ENCODE measurements at regions not wholly inside any gene's neighbourhood (a gene's known extent, or its start where the extent isn't known, plus 50 kb on each side); places are given as distances from the start of the nearest gene placed in this dataset.
"Not testable (repeated sequence)": the region's sequence is repeated elsewhere in the genome, so short reads cannot be mapped to it uniquely, and the experiment has no call there.

DNA sequence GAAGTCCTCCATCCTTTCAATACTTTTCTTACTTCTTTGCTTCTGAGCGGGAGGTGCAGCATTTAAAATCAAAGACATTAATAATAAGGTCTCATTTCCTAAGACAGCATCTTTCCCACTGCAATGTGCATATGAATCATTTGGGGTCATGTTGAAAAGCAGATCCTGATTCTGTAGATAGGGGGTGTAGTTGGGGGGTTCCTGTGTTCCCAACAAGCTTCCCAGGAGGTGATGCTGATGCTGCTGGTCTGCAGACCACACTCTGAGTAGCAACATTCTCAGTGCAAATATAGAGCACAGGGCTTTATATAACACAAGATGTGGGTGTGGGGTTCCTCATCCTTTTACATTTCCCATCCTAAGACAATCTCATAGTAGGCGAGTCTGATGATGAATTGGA, 126.5 kb upstream of the PALM2AKAP2 start:
- DNase-seq (ENCODE audit: low read depth in 4 of 4, low spot score in 2 of 4): no peak

DNA sequence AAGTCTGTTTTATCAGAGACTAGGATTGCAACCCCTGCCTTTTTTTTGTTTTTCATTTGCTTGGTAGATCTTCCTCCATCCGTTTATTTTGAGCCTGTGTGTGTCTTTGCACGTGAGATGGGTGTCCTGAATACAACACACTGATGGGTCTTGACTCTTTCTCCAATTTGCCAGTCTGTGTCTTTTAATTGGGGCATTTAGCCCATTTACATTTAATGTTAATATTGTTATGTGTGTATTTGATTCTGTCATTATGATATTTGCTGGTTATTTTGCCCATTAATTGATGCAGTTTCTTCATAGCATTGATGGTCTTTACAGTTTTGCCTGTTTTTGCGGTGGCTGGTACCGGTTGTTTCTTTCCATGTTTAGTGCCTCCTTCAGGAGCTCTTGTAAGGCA, 116.0 kb upstream of the PALM2AKAP2 start:
- DNase-seq (ENCODE audit: low read depth in 4 of 4, low spot score in 2 of 4): not testable (repeated sequence)

DNA sequence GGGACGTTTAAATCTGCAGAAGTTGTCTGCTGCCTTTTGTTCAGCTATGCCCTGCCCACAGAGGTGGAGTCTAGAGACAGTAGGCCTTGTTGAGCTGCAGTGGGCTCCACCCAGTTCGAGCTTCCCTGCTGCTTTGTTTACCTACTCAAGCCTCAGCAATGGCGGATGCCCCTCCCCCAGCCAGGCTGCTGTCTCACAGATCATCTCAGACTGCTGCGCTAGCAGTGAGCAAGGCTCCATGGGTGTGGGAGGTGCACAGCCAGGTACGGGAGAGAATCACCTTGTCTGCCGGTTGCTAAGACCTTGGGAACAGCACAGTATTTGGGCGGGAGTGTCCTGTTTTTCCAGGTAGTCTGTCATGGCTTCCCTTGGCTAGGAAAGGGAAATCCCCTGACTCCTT, 114.3 kb upstream of the PALM2AKAP2 start:
- DNase-seq (ENCODE audit: low read depth in 4 of 4, low spot score in 2 of 4): not testable (repeated sequence)

DNA sequence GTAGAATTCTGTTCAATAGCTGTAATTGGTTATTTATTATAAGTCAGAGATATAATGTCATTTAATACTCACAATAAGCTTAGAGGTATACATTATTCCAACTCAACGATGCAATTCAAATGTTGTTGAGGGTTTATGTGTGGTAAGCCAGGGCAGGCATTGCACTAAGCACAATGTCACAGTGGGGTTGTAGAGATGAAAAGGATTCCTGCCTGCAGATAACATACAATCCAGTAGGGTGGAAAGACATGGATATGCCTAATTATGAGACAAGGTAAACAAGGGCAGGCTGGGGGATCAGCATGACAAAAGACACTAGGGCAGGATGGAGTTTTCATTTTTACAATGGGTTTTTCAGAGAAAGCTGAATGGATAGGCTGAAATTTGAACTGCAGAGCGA, 98.7 kb upstream of the PALM2AKAP2 start:
- DNase-seq (ENCODE audit: low read depth in 4 of 4, low spot score in 2 of 4): no peak

DNA sequence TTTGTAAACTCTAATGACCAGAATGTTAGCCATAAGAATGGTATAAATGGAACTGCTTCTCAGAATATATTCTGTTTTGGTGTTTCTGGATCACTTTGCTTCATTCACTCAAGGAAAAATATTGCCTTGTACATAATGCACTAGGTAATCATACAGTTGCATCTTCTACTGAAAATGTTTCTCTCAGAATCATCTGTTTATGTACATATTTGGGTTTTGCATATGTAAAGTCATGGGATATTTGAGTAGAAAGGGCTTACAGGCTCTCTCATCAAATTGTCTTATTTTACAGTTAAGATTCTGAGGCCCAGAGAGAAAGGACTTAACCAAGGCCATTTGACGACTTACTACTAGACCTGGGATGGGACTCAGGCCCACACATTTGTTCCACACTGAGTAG, 97.8 kb upstream of the PALM2AKAP2 start:
- no peak for DNase-seq (ENCODE audit: low read depth in 4 of 4, low spot score in 2 of 4)

DNA sequence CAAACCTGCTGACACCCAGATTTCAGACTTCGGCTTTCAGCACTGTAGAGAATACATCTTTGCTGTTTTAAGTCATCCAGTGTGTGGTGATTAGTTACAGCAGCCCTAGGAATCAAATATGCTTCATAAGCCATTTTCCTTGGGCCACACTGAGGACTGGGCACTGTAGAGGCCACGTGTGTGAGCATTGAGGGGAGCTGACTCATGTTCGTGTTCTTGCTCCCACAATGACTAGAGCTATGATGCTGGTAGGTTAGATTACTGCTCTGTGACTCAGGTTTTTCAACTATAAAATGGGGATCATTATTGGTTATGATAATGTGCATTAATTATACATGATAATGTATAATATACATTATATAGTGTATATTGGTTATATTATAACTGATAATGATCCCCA, 96.5 kb upstream of the PALM2AKAP2 start:
- no peak for DNase-seq (ENCODE audit: low read depth in 4 of 4, low spot score in 2 of 4)

DNA sequence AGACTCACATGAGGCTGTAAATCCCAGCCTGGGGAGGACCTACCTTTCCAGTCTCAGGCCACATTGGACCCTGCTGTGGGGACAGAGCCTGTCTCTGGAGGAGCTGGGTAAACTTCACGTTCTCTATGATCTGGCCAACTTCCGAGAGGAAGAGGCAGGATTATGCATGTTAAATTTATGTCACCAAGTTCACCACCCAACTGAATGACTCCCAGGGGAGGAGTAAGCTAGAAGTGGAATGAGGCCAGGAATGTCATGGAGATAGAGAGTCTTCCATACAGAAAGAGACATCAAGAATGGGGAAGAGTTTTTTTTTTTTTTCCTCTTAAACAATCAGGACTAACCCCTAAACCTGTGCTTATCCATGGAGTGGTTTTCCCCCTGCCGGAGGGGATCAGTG, 90.3 kb upstream of the PALM2AKAP2 start:
- no peak for DNase-seq (ENCODE audit: low read depth in 4 of 4, low spot score in 2 of 4)

DNA sequence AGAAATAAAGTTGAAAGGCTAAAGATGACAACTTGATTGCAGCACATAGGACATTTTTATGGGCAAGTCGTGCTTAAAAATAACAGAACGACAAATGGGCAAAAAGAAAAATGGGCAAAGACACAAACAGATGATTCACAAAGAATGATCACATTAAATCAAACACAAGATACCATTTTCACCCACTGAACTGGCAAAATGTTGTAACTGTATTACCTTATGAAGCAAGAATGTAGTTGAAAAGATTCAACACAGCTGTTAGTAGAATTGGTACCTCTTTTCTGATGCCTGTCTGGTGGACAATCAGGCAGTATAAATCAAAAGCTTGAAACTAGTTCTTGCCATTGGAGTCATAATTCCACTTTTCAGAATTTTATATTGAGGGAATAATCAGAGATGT, 81.0 kb upstream of the PALM2AKAP2 start:
- DNase-seq (ENCODE audit: low read depth in 4 of 4, low spot score in 2 of 4): no peak

DNA sequence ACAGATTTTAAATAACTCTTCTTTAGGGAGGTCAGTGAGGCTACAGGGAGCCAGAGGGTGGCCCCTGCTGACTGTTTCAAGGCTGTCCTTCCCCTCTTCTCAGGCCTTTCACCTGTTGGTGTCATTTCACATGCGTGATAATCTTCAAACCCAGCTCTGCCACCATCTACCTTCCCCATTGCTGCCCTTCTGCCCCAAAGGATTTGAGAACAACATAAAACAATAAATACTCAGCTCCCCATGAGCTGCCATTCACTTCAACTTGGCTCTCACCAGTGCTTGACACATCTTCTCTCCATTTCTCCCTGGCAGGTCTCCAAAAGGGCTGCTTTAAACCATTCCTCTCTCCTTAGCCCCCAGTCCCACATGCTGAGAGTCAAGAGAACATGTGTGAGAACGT, 75.5 kb upstream of the PALM2AKAP2 start:
- DNase-seq (ENCODE audit: low read depth in 4 of 4, low spot score in 2 of 4): no peak

DNA sequence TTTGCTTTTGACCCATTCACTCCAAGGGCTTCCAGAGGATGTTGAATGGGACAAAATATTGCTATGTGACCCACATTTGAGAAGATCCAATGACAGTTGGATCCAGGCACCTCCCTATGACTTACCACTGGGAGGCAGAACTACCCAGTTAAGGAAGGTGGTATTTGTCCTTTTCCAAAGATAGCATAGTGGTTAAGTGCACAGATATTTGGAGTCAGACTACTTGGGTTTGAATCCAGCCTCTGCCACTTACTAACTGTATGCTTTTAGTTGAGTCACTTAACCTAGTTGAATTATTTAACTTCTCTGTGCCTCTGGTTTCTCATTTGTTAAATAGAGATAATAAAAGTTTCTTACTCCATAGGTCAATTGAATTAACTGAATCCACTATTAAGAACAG, 74.5 kb upstream of the PALM2AKAP2 start:
- no peak for DNase-seq (ENCODE audit: low read depth in 4 of 4, low spot score in 2 of 4)

DNA sequence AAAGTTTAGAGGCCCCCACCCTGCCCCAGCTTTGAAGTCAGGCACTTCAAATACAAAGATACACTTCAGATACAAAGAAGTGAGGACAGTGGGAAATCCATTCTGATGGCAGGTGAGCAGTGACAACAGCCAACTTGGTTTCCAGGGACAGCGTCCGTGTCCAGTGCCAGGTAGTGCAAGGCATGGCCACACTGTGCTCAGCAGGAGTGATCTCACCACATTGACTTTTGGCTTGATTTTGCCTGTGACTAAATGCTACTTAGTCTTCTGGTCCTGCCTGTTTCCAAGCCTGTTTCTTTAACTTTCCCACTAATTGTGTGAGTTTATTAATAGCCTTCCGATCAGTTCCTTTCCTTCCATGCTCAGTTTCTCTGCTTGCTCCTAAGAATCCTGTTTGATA, 72.6 kb upstream of the PALM2AKAP2 start:
- DNase-seq (ENCODE audit: low read depth in 4 of 4, low spot score in 2 of 4): no peak

DNA sequence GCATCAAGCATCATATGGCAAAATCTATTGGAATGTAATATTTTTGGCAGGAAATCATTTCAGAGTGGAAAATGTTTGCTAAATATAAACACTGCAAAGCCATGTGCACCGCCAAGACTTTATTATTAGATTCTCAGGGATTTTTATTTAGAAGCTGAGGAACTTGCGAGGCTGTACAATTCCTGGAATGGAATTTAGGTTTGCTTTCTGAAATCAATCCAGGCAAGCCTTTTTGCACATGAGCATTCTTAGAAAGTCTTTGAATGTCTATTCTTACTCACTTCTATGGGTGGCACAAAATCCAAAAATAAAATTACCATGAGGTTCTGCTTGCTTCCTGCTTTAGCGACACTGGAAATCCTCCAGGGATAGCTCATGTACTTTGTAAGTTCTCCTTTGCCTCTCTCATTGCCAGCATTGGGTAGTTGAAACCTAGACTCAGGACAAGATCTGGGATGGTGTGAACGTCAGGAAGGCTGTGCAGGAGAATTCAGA, 71.5 kb upstream of the PALM2AKAP2 start:
- no peak for DNase-seq (ENCODE audit: low read depth in 4 of 4, low spot score in 2 of 4)

DNA sequence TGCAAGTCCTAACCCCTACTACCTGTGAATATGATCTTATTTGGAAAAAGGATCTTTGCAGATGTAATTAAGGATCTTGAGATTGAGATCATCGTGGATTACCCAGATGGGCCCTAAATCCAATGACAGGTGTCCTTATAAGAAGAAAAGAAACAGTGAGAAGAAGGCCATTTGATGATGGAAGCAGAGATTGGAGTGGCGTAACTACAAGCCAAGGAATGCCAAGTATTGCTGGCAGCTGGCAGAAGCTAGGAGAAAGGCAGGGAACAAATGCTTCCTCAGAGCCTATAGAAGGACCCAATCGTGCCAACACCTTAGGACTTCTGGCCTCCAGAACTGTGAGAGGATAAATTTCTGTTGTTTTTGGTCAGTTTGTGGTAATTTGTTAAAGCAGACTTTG, 70.1 kb upstream of the PALM2AKAP2 start:
- DNase-seq (ENCODE audit: low read depth in 4 of 4, low spot score in 2 of 4): no peak

DNA sequence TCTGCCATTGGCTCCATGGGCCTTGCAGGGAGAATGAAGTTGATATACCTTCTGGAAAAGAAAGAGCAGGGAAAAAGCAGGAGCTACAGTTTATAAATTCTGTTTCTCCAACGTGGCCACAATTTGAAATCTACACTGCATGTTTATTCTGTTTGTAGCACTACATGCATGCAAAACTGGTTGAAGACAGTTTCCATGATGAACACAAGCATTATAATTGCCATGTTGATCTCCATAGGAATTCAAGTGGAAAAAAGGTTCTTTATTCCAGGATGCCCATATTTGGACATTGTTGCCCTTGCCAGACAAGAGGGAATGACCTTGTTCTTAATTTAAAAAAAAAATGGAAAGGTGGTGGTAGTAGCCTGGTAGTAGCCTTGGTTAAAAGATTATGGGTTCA, 69.2 kb upstream of the PALM2AKAP2 start:
- no peak for DNase-seq (ENCODE audit: low read depth in 4 of 4, low spot score in 2 of 4)

DNA sequence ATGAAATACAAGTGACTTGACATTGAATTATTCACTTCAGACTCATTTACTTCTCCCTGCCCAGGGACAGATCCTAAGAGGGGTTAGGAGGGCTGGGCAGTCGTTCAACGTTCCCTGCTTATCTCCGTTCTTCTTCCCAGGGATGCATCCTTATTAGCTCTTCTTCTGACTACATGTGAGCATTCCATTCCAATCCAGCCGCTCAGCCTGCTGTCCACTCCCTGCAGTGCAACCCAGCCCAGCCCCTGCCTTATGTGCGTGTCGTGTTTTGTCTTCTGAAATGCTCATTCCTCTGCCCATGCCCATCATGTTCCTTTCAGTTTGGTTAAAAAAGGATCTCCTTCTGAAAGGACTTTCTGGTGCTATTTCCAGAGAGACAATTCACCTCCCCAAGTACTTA, 64.7 kb upstream of the PALM2AKAP2 start:
- DNase-seq (ENCODE audit: low read depth in 4 of 4, low spot score in 2 of 4): no peak

DNA sequence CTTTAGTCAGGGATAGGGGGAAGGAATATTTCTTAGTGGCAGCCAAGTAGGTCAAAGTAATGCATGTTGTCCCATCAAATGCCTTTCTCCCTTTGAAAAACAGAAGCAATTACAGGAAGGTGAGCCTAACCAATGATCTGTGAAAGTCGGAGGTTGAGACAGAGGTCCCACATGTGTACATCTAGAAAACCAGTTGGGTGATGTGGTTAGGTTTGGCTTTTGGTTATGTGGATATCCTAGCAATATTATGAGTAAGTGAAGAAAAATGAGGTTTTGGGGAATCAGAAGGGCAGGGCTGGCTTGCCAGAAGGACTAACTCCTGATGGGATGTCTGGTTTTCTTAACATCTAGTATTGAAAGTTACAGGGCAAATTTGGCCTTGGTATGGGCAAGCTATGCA, 63.4 kb upstream of the PALM2AKAP2 start:
- DNase-seq (ENCODE audit: low read depth in 4 of 4, low spot score in 2 of 4): no peak

DNA sequence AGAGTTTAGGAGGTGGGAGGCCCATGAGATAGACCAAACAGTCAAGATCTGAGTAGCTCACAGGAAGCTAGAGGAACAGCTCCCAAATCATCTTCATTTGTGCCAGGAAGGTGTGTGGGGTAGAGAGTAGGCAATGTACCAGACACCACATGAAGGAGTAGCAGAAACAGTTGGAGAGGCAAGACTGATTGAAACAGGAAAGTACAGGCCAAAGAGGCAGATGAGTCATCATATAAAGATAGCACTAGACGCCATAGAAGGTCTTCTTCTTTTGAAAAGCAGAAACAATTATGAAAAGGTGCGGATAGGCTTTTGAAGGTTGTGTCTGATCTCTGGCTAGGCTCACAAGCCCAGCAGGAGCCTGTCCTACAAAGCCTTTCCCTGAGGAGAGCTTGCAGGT, 62.7 kb upstream of the PALM2AKAP2 start:
- no peak for DNase-seq (ENCODE audit: low read depth in 4 of 4, low spot score in 2 of 4)

DNA sequence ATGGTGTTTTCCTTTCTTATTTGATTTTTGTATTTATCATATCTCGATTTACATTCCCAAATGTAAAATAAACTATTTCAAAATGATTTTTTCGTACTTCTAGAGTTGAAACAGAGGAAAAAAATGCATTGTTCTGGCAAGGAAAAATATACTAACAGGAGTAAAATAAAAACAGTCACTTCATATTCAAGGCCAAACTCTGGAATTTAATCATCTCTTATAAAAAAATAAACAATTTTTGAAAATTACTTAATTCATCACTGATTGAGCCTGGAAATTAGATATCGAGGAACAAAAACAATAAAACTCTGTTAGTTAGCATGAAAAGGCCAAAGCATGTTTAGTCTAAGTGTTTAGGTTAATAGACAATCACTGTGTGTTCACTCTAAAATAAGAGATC, 61.1 kb upstream of the PALM2AKAP2 start:
- no peak for DNase-seq (ENCODE audit: low read depth in 4 of 4, low spot score in 2 of 4)

DNA sequence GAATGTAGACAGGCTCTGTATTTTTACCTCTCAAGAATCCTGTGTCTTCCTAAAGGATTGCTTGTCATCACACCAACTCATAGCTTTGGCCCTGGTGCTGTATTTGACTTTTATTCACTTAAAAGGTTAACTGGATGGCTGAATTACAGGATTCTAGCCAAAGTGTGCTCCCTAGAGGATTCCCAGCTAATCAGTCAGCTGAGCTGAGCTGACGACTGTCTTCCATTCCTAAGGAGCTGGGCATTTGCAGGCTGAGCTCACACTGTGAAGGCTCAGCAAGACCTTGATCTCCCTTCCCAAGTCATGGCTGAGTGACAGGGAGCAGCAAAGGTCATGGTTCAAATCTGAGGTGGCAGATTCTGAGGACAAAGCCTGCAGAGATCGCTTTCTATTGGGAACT, 59.0 kb upstream of the PALM2AKAP2 start:
- no peak for DNase-seq (ENCODE audit: low read depth in 4 of 4, low spot score in 2 of 4)

DNA sequence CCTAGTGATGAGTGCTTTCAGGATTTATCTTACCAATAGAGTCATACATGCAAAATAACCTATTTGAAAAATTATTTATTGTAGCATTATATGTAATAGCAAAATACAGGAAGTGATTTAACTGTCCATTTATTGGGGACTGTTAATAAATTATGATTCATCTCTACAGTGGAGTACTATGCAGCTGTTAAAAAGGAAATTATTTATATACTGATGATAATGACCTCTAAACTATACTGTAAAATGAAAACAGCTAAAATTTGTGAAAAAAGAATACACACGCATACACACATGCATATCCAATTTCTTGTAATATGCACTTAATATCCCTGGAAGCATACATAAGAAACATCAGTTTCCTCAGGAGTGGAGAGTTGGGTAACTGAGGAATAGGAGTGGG, 58.0 kb upstream of the PALM2AKAP2 start:
- no peak for DNase-seq (ENCODE audit: low read depth in 4 of 4, low spot score in 2 of 4)

DNA sequence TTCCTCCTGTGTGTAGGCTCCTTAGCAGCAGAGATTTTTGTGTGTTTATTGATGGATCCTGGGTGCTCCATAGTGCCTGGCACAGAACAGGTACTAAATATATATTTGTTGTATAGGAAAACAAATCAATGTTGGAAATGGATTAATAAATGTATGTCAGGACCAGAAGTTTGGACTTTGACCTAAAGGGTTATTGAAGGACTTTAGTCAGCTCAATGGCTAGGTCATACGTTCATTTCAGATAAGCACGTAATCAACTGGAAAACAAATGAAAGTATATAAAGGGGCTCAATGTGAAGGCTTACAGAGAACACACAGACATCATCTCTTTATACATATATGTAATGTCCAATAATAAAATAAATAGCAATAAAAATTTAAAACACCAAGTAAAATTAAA, 56.2 kb upstream of the PALM2AKAP2 start:
- DNase-seq (ENCODE audit: low read depth in 4 of 4, low spot score in 2 of 4): no peak

DNA sequence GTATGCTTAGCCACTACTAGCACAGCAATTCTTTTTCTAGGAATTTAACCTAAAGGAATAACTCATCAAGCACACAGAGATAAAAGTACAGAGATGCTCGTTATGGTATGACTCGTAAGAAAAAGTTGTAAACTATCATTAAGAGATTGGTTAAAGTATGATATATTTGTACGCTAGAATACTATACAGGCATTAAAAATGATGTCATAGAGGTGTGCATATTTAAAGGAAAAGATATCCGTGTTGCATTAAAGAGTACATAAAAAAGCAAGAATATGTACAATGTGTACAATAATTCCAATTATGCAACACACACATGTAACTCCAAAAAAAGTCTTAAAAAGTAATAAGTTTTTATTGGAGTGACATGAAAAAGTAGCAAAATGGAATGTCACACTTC, 54.5 kb upstream of the PALM2AKAP2 start:
- no peak for DNase-seq (ENCODE audit: low read depth in 4 of 4, low spot score in 2 of 4)

DNA sequence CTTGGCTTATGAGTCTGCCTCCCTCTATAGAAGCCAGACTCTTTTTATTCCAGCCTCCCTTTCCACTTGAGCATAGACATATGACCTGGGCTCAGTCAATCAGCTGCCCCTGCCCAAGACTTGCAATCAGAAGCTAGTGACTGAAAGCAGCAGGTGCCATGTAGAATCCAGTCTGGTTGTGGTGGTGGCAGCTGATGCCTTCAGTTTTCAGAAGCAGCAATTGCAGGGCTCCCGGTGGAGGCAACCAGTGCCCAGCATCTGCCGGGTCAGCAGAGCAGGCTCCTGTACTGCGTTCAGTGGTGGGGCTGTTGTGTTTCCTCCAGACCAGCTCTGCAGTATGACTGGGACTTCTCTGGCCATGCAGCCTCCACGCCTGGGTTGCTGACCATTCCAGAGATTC, 53.9 kb upstream of the PALM2AKAP2 start:
- no peak for DNase-seq (ENCODE audit: low read depth in 4 of 4, low spot score in 2 of 4)
